IMR-90 (cell line): ENCODE measurements at regions not wholly inside any gene's neighbourhood (a gene's known extent, or its start where the extent isn't known, plus 50 kb on each side); places are given as distances from the start of the nearest gene placed in this dataset.

Experiments
- ATAC-seq: fragments of 200-7000 bp; cut with Tn5 transposase; 2 replicates; pipeline ENCODE4 v1.9.1; 2020; ENCODE audit warnings: low read depth, mild to moderate bottlenecking, moderate library complexity
- BruUV-seq: library from RNA; stranded (reverse); fragments of 400-500 nt; replicated peaks from 2 replicates; lab custom pipeline; 2021; lab: Mats Ljungman, UMichigan
- CTCF ChIA-PET: fragments of 300-600 bp; formaldehyde crosslinking; extraction: SDS; loops from one replicate; lab custom pipeline; 2021; ENCODE audit warnings: antibody characterized with exemption; lab: Yijun Ruan, JAX
- POLR2A ChIA-PET: fragments of 300-600 bp; sonication (Branson Sonifier 250); formaldehyde crosslinking; loops from one replicate; lab custom pipeline; 2022; ENCODE audit warnings: antibody characterized with exemption; ENCODE audit not compliant: unreplicated experiment; lab: Charles Lee
- DNase-seq: peaks from one replicate; pipeline ENCODE4 v3.0.0; 2013
- H2AFZ ChIP-seq: replicated peaks from 2 replicates; pipeline ENCODE3; 2013; ENCODE audit warnings: low read length, mild to moderate bottlenecking; ENCODE audit not compliant: poor library complexity
- H2AK5ac ChIP-seq: 2 replicates; pipeline ENCODE4 v1.6.1; 2013; ENCODE audit warnings: low read depth, low read length, inconsistent platforms
- H2AK9ac ChIP-seq: replicated peaks from 2 replicates; pipeline ENCODE3; 2013; ENCODE audit warnings: mild to moderate bottlenecking, low read depth, low read length, moderate library complexity; ENCODE audit not compliant: poor library complexity
- H2BK120ac ChIP-seq: 2 replicates; pipeline ENCODE4 v1.6.1; 2013; ENCODE audit warnings: low read depth, low read length, inconsistent platforms
- H2BK15ac ChIP-seq: 3 replicates; pipeline ENCODE4 v1.6.1; 2013; ENCODE audit warnings: low read depth, low read length, inconsistent platforms
- H2BK20ac ChIP-seq: 2 replicates; pipeline ENCODE4 v1.6.1; 2013; ENCODE audit warnings: low read depth, mild to moderate bottlenecking, inconsistent platforms, low read length, moderate library complexity
- H2BK5ac ChIP-seq: 2 replicates; pipeline ENCODE4 v1.6.1; 2013; ENCODE audit warnings: mild to moderate bottlenecking, low read depth, low read length, inconsistent platforms; ENCODE audit not compliant: poor library complexity, severe bottlenecking
- H3K14ac ChIP-seq: replicated peaks from 2 replicates; pipeline ENCODE4 v1.6.1; 2013; ENCODE audit warnings: low read depth, low read length, inconsistent platforms
- H3K18ac ChIP-seq: 2 replicates; pipeline ENCODE4 v1.6.1; 2013; ENCODE audit warnings: low read depth, low read length, control low read depth
- H3K23ac ChIP-seq: 2 replicates; pipeline ENCODE4 v1.6.1; 2013; ENCODE audit warnings: low read depth, low read length, inconsistent platforms
- H3K27ac ChIP-seq: 2 replicates; pipeline ENCODE4 v1.5.1; 2013; ENCODE audit warnings: mild to moderate bottlenecking, control low read depth, low read length; ENCODE audit not compliant: insufficient read depth
- H3K27me3 ChIP-seq: 2 replicates; pipeline ENCODE4 v1.6.1; 2013; ENCODE audit warnings: low read length; ENCODE audit not compliant: control insufficient read depth, insufficient read depth
- H3K36me3 ChIP-seq: 2 replicates; pipeline ENCODE4 v1.6.1; 2013; ENCODE audit warnings: low read length, mixed read lengths; ENCODE audit not compliant: control insufficient read depth, insufficient read depth
- H3K4ac ChIP-seq: 2 replicates; pipeline ENCODE4 v1.6.1; 2013; ENCODE audit warnings: low read depth, low read length, inconsistent platforms
- H3K4me1 ChIP-seq: 2 replicates; pipeline ENCODE4 v1.6.1; 2013; ENCODE audit warnings: low read length, mixed read lengths; ENCODE audit not compliant: control insufficient read depth, insufficient read depth
- H3K4me2 ChIP-seq: 2 replicates; pipeline ENCODE4 v1.6.1; 2013; ENCODE audit warnings: low read depth, mild to moderate bottlenecking, control low read depth, low read length, moderate library complexity
- H3K4me3 ChIP-seq: 2 replicates; pipeline ENCODE4 v1.5.1; 2013; ENCODE audit warnings: low read depth, mild to moderate bottlenecking, control low read depth, low read length, moderate library complexity; ENCODE audit not compliant: insufficient read depth
- H3K56ac ChIP-seq: 2 replicates; pipeline ENCODE4 v1.6.1; 2013; ENCODE audit warnings: low read length, inconsistent platforms; ENCODE audit not compliant: insufficient read depth; ENCODE audit errors: extremely low read depth
- H3K79me1 ChIP-seq, 2 experiments: 2 replicates each; pipeline ENCODE4 v1.6.1; 2013; ENCODE audit warnings: low read length in 2 of 2, inconsistent platforms in 1 of 2, low read depth in 1 of 2
- H3K9ac ChIP-seq: 2 replicates; pipeline ENCODE4 v1.6.1; 2013; ENCODE audit warnings: low read depth, low read length, control low read depth
- H3K9me1 ChIP-seq: 2 replicates; pipeline ENCODE4 v1.6.1; 2013; ENCODE audit warnings: low read length, inconsistent platforms; ENCODE audit not compliant: insufficient read depth
- H3K9me3 ChIP-seq: 2 replicates; pipeline ENCODE4 v1.6.1; 2013; ENCODE audit warnings: low read length; ENCODE audit not compliant: control insufficient read depth, insufficient read depth
- H4K20me1 ChIP-seq: 2 replicates; pipeline ENCODE4 v1.6.1; 2013; ENCODE audit warnings: low read length, inconsistent platforms; ENCODE audit not compliant: insufficient read depth
- H4K5ac ChIP-seq: 2 replicates; pipeline ENCODE4 v1.6.1; 2013; ENCODE audit warnings: mild to moderate bottlenecking, low read depth, low read length, control low read depth
- H4K8ac ChIP-seq, 2 experiments: 2 replicates each; pipeline ENCODE4 v1.6.1; 2013; ENCODE audit warnings: low read depth in 2 of 2, low read length in 2 of 2, control low read depth in 1 of 2, inconsistent platforms in 1 of 2
- H4K91ac ChIP-seq: 2 replicates; pipeline ENCODE4 v1.6.1; 2013; ENCODE audit warnings: low read depth, low read length, inconsistent platforms; ENCODE audit not compliant: insufficient read depth
- MAZ ChIP-seq: IDR thresholded peaks from 2 replicates; pipeline ENCODE4 v1.6.1; 2012; ENCODE audit warnings: low read depth, mild to moderate bottlenecking, low read length, improper control_type of control experiment, moderate library complexity, borderline replicate concordance
- WGBS, 2 experiments: methylation state at CpG; one replicate each; pipeline versions ENCODE4 v1.1.5 to v1.1.7; 2013; ENCODE audit warnings: missing lambda C conversion rate in 2 of 2; ENCODE audit not compliant: insufficient read length in 1 of 2; ENCODE audit errors: extremely low coverage in 2 of 2; 5-methylcytosine and 5-hydroxymethylcytosine counted together
- dilution Hi-C: fragments of 300-500 bp; cut with HindIII; formaldehyde crosslinking; loops from one replicate; pipeline ENCODE4 v1.14.3; 2018; ENCODE audit warnings: low sequenced_read_pairs; ENCODE audit not compliant: unreplicated experiment
- in situ Hi-C: fragments of 300-500 bp; cut with MboI; formaldehyde crosslinking; loops from 3 replicates; pipeline ENCODE4 v1.14.3; 2019; ENCODE audit warnings: low sequenced_read_pairs, inconsistent platforms, mixed read lengths
- intact Hi-C: fragments of 100-400 bp; cut with micrococcal nuclease; formaldehyde crosslinking; loops from 2 replicates; pipeline ENCODE4 v1.10.0; 2022

- H3K4me2 ChIP-seq: no peak overlapping the region
- no peak overlapping the region for H2BK120ac ChIP-seq
- no peak overlapping the region for H2BK5ac ChIP-seq
- dilution Hi-C loops (no loop called here), in situ Hi-C loops (no loop called here), intact Hi-C loops (no loop called here)
- no peaks in the 10 kb centered on the region for H3K79me1 ChIP-seq
- no peak overlapping the region for H4K91ac ChIP-seq
- DNase-seq: no peak
- no CpG with 5 or more reads among the region's 2 CpGs for WGBS, 2 experiments
- H3K4me3 ChIP-seq: no peak overlapping the region
- H4K20me1 ChIP-seq: no peaks in the 10 kb centered on the region
- H4K5ac ChIP-seq: no peak overlapping the region
- H2AFZ ChIP-seq: no peak overlapping the region
- H3K9ac ChIP-seq: no peak overlapping the region
- no peaks in the 10 kb centered on the region for H3K36me3 ChIP-seq
- BruUV-seq: no TSS peak
- H4K8ac ChIP-seq: no peak overlapping the region
- peaks cover 2% of the 10 kb centered on the region for H3K9me3 ChIP-seq
- ChIA-PET POLR2A (no interaction called here), CTCF (no interaction called here)
- TF ChIP-seq MAZ: no peak
- no peak overlapping the region for H3K27ac ChIP-seq
- H2BK15ac ChIP-seq: no peak overlapping the region
- H3K23ac ChIP-seq: no peak overlapping the region
- H3K4me1 ChIP-seq: no peaks in the 10 kb centered on the region
- ATAC-seq: no peak
- H3K9me1 ChIP-seq: no peaks in the 10 kb centered on the region
- no peaks in the 10 kb centered on the region for H3K27me3 ChIP-seq
- no peak overlapping the region for H3K4ac ChIP-seq
- no peak overlapping the region for H2AK5ac ChIP-seq
- H3K18ac ChIP-seq: no peak overlapping the region
- no peak overlapping the region for H3K56ac ChIP-seq
- H2BK20ac ChIP-seq: no peak overlapping the region
- no peak overlapping the region for H3K14ac ChIP-seq
- H2AK9ac ChIP-seq: no peak overlapping the region
Observed at GRCh38 chr20:12660918-12661317, 347.9 kb upstream of the SPTLC3 start.
